ENCODE measurements at regions not wholly inside any gene's neighbourhood (a gene's known extent, or its start where the extent isn't known, plus 50 kb on each side); places are given as distances from the start of the nearest gene placed in this dataset.
"Not testable (repeated sequence)": the region's sequence is repeated elsewhere in the genome, so short reads cannot be mapped to it uniquely, and the experiment has no call there.

GRCh38 chr10:59975918-59976317 is 69.6 kb upstream of the CCDC6 start:
- H3K27ac ChIP-seq; H3K27me3 ChIP-seq; H3K4me3 ChIP-seq; intact Hi-C loops (cut with DNase I; ENCODE audit: low total_unique reads); H3K9me3 ChIP-seq; H3K36me3 ChIP-seq (ENCODE audit: low read depth, missing control alignments); DNase-seq; H3K4me1 ChIP-seq: not testable (repeated sequence)
- 93 to 100% methylated on average over 1 of the region's 1 CpG for WGBS, 2 donors

- Histone ChIP-seq H3K27me3 (no peaks in the 10 kb centered on the region), H3K4me3 (no peak overlapping the region), H3K27ac (no peak overlapping the region), H3K36me3 (ENCODE audit: low read depth, missing control alignments) (no peaks in the 10 kb centered on the region), H3K4me1 (no peaks in the 10 kb centered on the region), H3K9me3 (no peaks in the 10 kb centered on the region)
- intact Hi-C loops (cut with DNase I; ENCODE audit: low total_unique reads) = no loop called here
- no peak for TF ChIP-seq CTCF (IDR thresholded peaks at IDR 0.05)
- no peak for TF ChIP-seq POLR2A (IDR thresholded peaks at IDR 0.05)
- WGBS, 2 donors = 17 to 32% methylated on average over 1 of the region's 1 CpG
- DNase-seq = peak; percentile 32
Measured at GRCh38 chr10:59971915-59972314, 65.6 kb upstream of the CCDC6 start.

DNA sequence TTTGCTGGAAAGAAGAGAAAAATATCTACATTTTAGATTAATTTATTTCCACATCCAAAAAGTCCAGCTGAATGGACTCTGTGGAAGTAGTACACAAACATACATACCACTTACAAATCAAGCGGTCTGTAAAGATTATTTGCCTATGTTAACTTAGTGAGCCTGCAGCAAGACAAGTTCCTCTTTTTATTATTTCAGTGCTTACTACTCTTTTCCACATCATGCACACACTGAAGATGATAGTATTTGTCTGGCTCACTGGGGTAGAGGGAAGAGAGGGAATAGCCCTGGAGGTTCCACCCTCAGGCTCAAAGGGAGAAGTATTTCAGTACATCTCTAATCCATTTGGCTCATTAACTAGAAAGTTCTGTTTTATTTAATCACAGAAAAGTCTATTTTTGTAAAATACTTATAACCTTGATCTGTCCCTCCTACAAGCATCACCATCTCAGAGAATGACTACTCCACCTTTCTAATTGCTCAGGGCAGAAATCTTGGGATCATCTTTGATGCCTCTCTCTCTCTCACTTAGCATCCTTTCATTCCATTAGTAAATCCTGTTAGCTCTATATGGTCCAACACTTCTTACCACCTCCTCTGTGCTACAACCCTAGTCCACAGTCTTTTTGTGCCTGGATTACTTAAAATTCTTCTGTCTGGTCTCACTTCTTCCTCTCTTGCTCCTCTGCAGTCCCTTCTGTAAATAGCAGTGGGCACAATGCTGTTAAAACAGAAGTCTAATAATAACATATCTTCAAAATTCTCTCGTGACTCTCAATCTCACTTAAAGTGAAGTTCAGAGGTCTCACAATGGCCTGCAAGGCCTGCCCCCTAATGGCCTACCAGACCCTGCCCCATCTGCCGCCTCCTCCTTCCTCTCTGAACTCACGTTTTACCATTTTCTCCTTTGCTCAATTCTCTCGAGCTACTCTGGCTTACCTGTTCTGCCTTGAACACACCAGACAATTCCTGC is 64.3 kb upstream of the CCDC6 start:
- no peaks in the 10 kb centered on the region for H3K4me1 ChIP-seq
- H3K9me3 ChIP-seq = no peaks in the 10 kb centered on the region
- H3K4me3 ChIP-seq = no peak overlapping the region
- H3K27ac ChIP-seq = no peak overlapping the region
- TF ChIP-seq POLR2A (IDR thresholded peaks at IDR 0.05) (no peak), CTCF (IDR thresholded peaks at IDR 0.05) (no peak)
- no peaks in the 10 kb centered on the region for H3K27me3 ChIP-seq
- DNase-seq = no peak
- no peaks in the 10 kb centered on the region for H3K36me3 ChIP-seq (ENCODE audit: low read depth, missing control alignments)
- WGBS, 2 donors = 81 to 84% methylated on average over 5 of the region's 5 CpGs
- intact Hi-C loops (cut with DNase I; ENCODE audit: low total_unique reads) = no loop called here

DNA sequence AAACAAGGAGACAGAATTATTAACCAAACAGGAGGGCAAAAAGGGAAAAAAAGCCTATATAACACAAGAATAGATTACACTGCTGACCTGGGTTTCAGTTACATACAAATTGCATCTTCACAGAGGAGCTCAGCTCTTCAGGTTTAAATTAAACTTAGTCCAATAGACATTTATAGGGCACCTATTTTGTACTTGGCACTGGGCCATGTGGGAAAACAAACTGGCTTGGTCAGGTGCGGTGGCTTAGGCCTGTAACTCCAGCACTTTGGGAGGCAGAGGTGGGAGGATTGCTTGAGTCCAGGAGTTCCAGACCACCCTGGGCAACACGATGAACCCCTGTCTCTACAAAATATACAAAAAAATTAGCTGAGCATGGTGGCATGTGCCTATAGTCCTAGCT is 62.3 kb upstream of the CCDC6 start:
- Histone ChIP-seq H3K4me3 (no peak overlapping the region), H3K36me3 (ENCODE audit: low read depth, missing control alignments) (no peaks in the 10 kb centered on the region), H3K27me3 (no peaks in the 10 kb centered on the region), H3K4me1 (no peaks in the 10 kb centered on the region), H3K27ac (no peak overlapping the region), H3K9me3 (no peaks in the 10 kb centered on the region)
- intact Hi-C loops (cut with DNase I; ENCODE audit: low total_unique reads) = no loop called here
- 89 to 96% methylated on average over 2 of the region's 2 CpGs for WGBS, 2 donors
- TF ChIP-seq POLR2A (IDR thresholded peaks at IDR 0.05) (no peak), CTCF (IDR thresholded peaks at IDR 0.05) (no peak)
- no peak for DNase-seq

- TF ChIP-seq POLR2A (IDR thresholded peaks at IDR 0.05) = no peak
- no peak for TF ChIP-seq CTCF (IDR thresholded peaks at IDR 0.05)
- Histone ChIP-seq H3K27ac (no peak overlapping the region), H3K9me3 (no peaks in the 10 kb centered on the region), H3K27me3 (no peaks in the 10 kb centered on the region), H3K4me3 (no peak overlapping the region), H3K4me1 (no peaks in the 10 kb centered on the region), H3K36me3 (ENCODE audit: low read depth, missing control alignments) (no peaks in the 10 kb centered on the region)
- WGBS, 2 donors = 69 to 71% methylated on average over 1 to 2 of the region's 2 CpGs
- no peak for DNase-seq
- intact Hi-C loops (cut with DNase I; ENCODE audit: low total_unique reads) = no loop called here
Measured at GRCh38 chr10:59967079-59967478, 60.7 kb upstream of the CCDC6 start.
